PC-3 (cell line): ENCODE measurements at regions not wholly inside any gene's neighbourhood (a gene's known extent, or its start where the extent isn't known, plus 50 kb on each side); places are given as distances from the start of the nearest gene placed in this dataset.

ENCODE experiments used
- ATAC-seq: fragments of 200-7000 bp; cut with Tn5 transposase; 2 replicates; pipeline ENCODE4 v1.9.1; 2020; ENCODE audit warnings: mild to moderate bottlenecking, moderate library complexity
- BruUV-seq: library from RNA; stranded (reverse); fragments of 400-500 nt; replicated peaks from 2 replicates; lab custom pipeline; 2021; lab: Mats Ljungman, UMichigan
- CTCF ChIA-PET: fragments of 300-600 bp; sonication (Branson Sonifier 250); formaldehyde crosslinking; loops from one replicate; lab custom pipeline; 2022; ENCODE audit warnings: antibody characterized with exemption; lab: Charles Lee
- POLR2A ChIA-PET: fragments of 300-600 bp; sonication (Branson Sonifier 250); formaldehyde crosslinking; loops from one replicate; lab custom pipeline; 2022; ENCODE audit warnings: antibody characterized with exemption; ENCODE audit not compliant: unreplicated experiment; lab: Charles Lee
- DNase-seq: peaks from one replicate; pipeline ENCODE4 v3.0.0-alpha.2; 2015
- H2AFZ ChIP-seq: fragments of 300-600 bp; sonication (generic); 2 replicates; pipeline ENCODE4 v1.6.0; 2016; ENCODE audit warnings: antibody characterized with exemption, low read length
- H3F3A ChIP-seq: fragments of 300-600 bp; sonication (generic); one replicate; pipeline ENCODE4 v1.6.0; 2017; ENCODE audit warnings: antibody characterized with exemption, low read length, control low read depth, mild to moderate bottlenecking; ENCODE audit not compliant: unreplicated experiment
- H3K27ac ChIP-seq: fragments of 300-600 bp; sonication (generic); 2 replicates; pipeline ENCODE4 v1.5.1; 2016; ENCODE audit warnings: mild to moderate bottlenecking, low read length
- H3K27me3 ChIP-seq: fragments of 300-600 bp; sonication (generic); 2 replicates; pipeline ENCODE4 v1.6.1; 2016; ENCODE audit warnings: low read length, mixed read lengths
- H3K36me3 ChIP-seq: fragments of 300-600 bp; sonication (generic); 2 replicates; pipeline ENCODE4 v1.6.1; 2016; ENCODE audit warnings: low read depth, mixed run types, low read length, mixed read lengths
- H3K4me1 ChIP-seq: fragments of 300-600 bp; sonication (generic); 2 replicates; pipeline ENCODE4 v1.5.1; 2016; ENCODE audit warnings: low read length; ENCODE audit not compliant: insufficient read depth
- H3K4me2 ChIP-seq: fragments of 300-600 bp; sonication (generic); 2 replicates; pipeline ENCODE4 v1.6.0; 2016; ENCODE audit warnings: low read length
- H3K4me3 ChIP-seq: fragments of 300-600 bp; sonication (generic); 2 replicates; pipeline ENCODE4 v1.5.1; 2016; ENCODE audit warnings: mild to moderate bottlenecking, low read length, mixed read lengths
- H3K79me2 ChIP-seq: fragments of 300-600 bp; sonication (generic); 2 replicates; pipeline ENCODE4 v1.6.1; 2017; ENCODE audit warnings: low read length, mixed read lengths
- H3K9ac ChIP-seq: fragments of 300-600 bp; sonication (generic); 2 replicates; pipeline ENCODE4 v1.6.0; 2016; ENCODE audit warnings: mild to moderate bottlenecking, low read length
- H3K9me2 ChIP-seq: fragments of 300-600 bp; sonication (generic); replicated peaks from 2 replicates; pipeline ENCODE4 v1.6.1; 2016; ENCODE audit warnings: mixed run types, low read length, mixed read lengths
- H3K9me3 ChIP-seq: fragments of 300-600 bp; sonication (generic); 2 replicates; pipeline ENCODE4 v1.6.1; 2016; ENCODE audit warnings: low read length, mixed read lengths
- H4K20me1 ChIP-seq: fragments of 300-600 bp; sonication (generic); 2 replicates; pipeline ENCODE4 v1.6.1; 2016; ENCODE audit warnings: low read length, mixed read lengths
- CTCF ChIP-seq: fragments of 300-600 bp; sonication (generic); conservative IDR thresholded peaks from 2 replicates; pipeline ENCODE4 v1.5.1; 2017; ENCODE audit warnings: antibody characterized with exemption, low read depth, mild to moderate bottlenecking, low read length
- EZH2 ChIP-seq: fragments of 300-600 bp; sonication (generic); IDR thresholded peaks from one replicate; pipeline ENCODE4 v1.6.1; 2017; ENCODE audit warnings: antibody characterized with exemption, mild to moderate bottlenecking, low read length; ENCODE audit not compliant: unreplicated experiment
- EZH2phosphoT487 ChIP-seq: fragments of 300-600 bp; sonication (generic); IDR thresholded peaks from 2 replicates; pipeline ENCODE4 v1.6.1; 2018; ENCODE audit warnings: mild to moderate bottlenecking, antibody characterized with exemption, low read length, borderline replicate concordance
- intact Hi-C: fragments of 100-400 bp; cut with micrococcal nuclease; formaldehyde crosslinking; loops from 2 replicates; pipeline ENCODE4 v1.9.0; 2023

- peaks cover 9% of the 10 kb centered on the region; the same call in 1 of the 2 replicates for H3K4me1 ChIP-seq
- no peaks in the 10 kb centered on the region for H3K9me3 ChIP-seq
- peak overlapping the region; percentile 35; the same call in 1 of the 2 replicates for H3K4me2 ChIP-seq
- ATAC-seq: peak; percentile 91
- 0 out of 2 replicates have a peak overlapping the region, but pooled peaks have one; percentile 7 for H3K27ac ChIP-seq
- H3K36me3 ChIP-seq: no peaks in the 10 kb centered on the region
- TF ChIP-seq EZH2phosphoT487 (no peak), CTCF (no peak), EZH2 (no peak)
- no peaks in the 10 kb centered on the region for H3K9me2 ChIP-seq
- H2AFZ ChIP-seq: no peak overlapping the region
- H3K9ac ChIP-seq: no peak overlapping the region
- H3K27me3 ChIP-seq: no peaks in the 10 kb centered on the region
- H4K20me1 ChIP-seq: no peaks in the 10 kb centered on the region
- ChIA-PET CTCF (no interaction called here), POLR2A (interaction anchor here (0.6 kb wide), 1 partner anchor 200 kb away, joined by 3 read pairs; no protein-coding TSS in a partner anchor)
- no peaks in the 10 kb centered on the region for H3F3A ChIP-seq
- H3K4me3 ChIP-seq: no peak overlapping the region
- no TSS peak for BruUV-seq
- peak; percentile 66 for DNase-seq
- intact Hi-C loops: loop anchor here (5.0 to 10.0 kb wide), 2 partner anchors 82 to 150 kb away; no protein-coding TSS in a partner anchor
- no peaks in the 10 kb centered on the region for H3K79me2 ChIP-seq
Measured at GRCh38 chr6:11854408-11855165, 76.0 kb upstream of the ADTRP start.

GRCh38 chr6:11853678-11854407 is 75.2 kb upstream of the ADTRP start:
- H3K27me3 ChIP-seq: no peaks in the 10 kb centered on the region
- H3K27ac ChIP-seq: no peak overlapping the region
- no peak overlapping the region for H2AFZ ChIP-seq
- no peaks in the 10 kb centered on the region for H3K9me2 ChIP-seq
- BruUV-seq: no TSS peak
- H3K4me3 ChIP-seq: no peak overlapping the region
- ChIA-PET CTCF (no interaction called here), POLR2A (no interaction called here)
- no peaks in the 10 kb centered on the region for H3K36me3 ChIP-seq
- H3K4me2 ChIP-seq: no peak overlapping the region
- H3F3A ChIP-seq: no peaks in the 10 kb centered on the region
- no peaks in the 10 kb centered on the region for H3K79me2 ChIP-seq
- H3K9ac ChIP-seq: no peak overlapping the region
- TF ChIP-seq CTCF (no peak), EZH2 (no peak), EZH2phosphoT487 (no peak)
- H4K20me1 ChIP-seq: no peaks in the 10 kb centered on the region
- ATAC-seq: no peak
- intact Hi-C loops: loop anchor here (10.0 kb wide), 1 partner anchor 149 kb away; no protein-coding TSS in a partner anchor
- DNase-seq: no peak
- H3K4me1 ChIP-seq: peaks cover 9% of the 10 kb centered on the region; the same call in 1 of the 2 replicates
- no peaks in the 10 kb centered on the region for H3K9me3 ChIP-seq
